ENCODE measurements at regions not wholly inside any gene's neighbourhood (a gene's known extent, or its start where the extent isn't known, plus 50 kb on each side); places are given as distances from the start of the nearest gene placed in this dataset.

- Histone ChIP-seq H3K27ac (no peak overlapping the region), H3K4me3 (no peak overlapping the region), H3K9me3 (no peaks in the 10 kb centered on the region), H3K27me3 (no peaks in the 10 kb centered on the region), H3K36me3 (no peaks in the 10 kb centered on the region), H3K4me1 (no peaks in the 10 kb centered on the region)
- intact Hi-C loops (cut with DNase I), result no loop called here
- TF ChIP-seq CTCF (IDR thresholded peaks at IDR 0.05), result no peak
- no peak for DNase-seq (ENCODE audit: low spot score in 2 of 2)
Observed at GRCh38 chr6:119506631-119507174, 157.1 kb upstream of the MAN1A1 start.

- Histone ChIP-seq H3K4me1 (no peaks in the 10 kb centered on the region), H3K9me3 (no peaks in the 10 kb centered on the region), H3K36me3 (no peaks in the 10 kb centered on the region), H3K27ac (no peak overlapping the region), H3K4me3 (no peak overlapping the region), H3K27me3 (no peaks in the 10 kb centered on the region)
- DNase-seq (ENCODE audit: low spot score in 2 of 2), result no peak
- TF ChIP-seq CTCF (IDR thresholded peaks at IDR 0.05), result no peak
- intact Hi-C loops (cut with DNase I), result no loop called here
Observed at GRCh38 chr6:119501798-119502483, 152.4 kb upstream of the MAN1A1 start.

DNA sequence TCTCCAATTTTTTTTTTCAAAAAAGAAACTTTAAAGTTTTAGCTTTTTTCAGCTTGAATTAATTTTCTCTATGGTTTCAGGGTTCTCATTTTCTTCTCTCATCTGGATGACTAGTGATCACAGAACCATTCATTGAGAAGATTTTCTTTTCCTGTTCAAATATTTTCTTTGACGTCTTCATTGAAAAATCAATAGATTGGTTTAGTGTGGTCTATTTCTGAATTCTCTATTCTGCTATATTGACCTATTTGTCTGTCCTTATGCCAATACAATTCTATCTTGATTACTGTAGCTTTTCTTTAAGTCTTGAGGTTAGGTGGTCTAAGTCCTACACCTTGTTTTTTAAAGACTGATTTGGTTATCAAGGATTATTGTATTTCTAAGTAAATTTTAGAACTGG lies 150.2 kb upstream of the MAN1A1 start:
- Histone ChIP-seq H3K4me3 (no peak overlapping the region), H3K27ac (no peak overlapping the region), H3K36me3 (no peaks in the 10 kb centered on the region), H3K4me1 (no peaks in the 10 kb centered on the region), H3K27me3 (no peaks in the 10 kb centered on the region), H3K9me3 (no peaks in the 10 kb centered on the region)
- DNase-seq (ENCODE audit: low spot score in 2 of 2), result no peak
- no peak for TF ChIP-seq CTCF (IDR thresholded peaks at IDR 0.05)
- intact Hi-C loops (cut with DNase I), result no loop called here

- H3K27ac ChIP-seq, result no peak overlapping the region
- H3K4me1 ChIP-seq, result no peaks in the 10 kb centered on the region
- no peak for DNase-seq (ENCODE audit: low spot score in 2 of 2)
- intact Hi-C loops (cut with DNase I), result no loop called here
- no peak for TF ChIP-seq CTCF (IDR thresholded peaks at IDR 0.05)
- H3K9me3 ChIP-seq, result no peaks in the 10 kb centered on the region
- no peak overlapping the region for H3K4me3 ChIP-seq
- no peaks in the 10 kb centered on the region for H3K27me3 ChIP-seq
- H3K36me3 ChIP-seq, result no peaks in the 10 kb centered on the region
Observed at GRCh38 chr6:119497988-119498727, 148.6 kb upstream of the MAN1A1 start.

DNA sequence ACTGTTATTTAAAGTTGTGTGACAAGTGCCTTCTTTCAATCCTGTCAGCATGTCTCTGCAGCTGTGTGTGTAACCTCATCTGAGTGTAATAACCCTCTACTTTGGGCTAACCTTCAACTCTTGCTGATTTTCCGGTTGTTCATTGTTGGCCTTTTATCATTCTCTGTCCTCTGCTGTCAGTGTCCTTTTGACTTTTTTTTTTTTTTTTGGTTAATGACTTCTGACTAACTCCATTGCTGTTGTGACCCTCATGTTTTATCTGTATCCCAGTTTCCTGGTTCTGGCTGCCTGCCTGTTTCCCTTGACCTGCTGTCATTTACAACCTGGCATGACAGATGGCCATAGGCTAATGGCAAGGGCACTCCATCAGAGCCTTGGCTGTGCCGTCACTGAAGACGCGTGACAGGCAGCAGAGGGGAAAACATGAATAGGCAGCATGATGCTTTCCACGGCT lies 145.7 kb upstream of the MAN1A1 start:
- no peaks in the 10 kb centered on the region for H3K27me3 ChIP-seq
- peaks cover 0 to 5% of the 10 kb centered on the region in 2 donors for H3K9me3 ChIP-seq
- no peak overlapping the region for H3K27ac ChIP-seq
- no peak overlapping the region for H3K4me3 ChIP-seq
- DNase-seq (ENCODE audit: low spot score in 2 of 2), result no peak
- no peaks in the 10 kb centered on the region for H3K36me3 ChIP-seq
- TF ChIP-seq CTCF (IDR thresholded peaks at IDR 0.05), result no peak
- intact Hi-C loops (cut with DNase I), result no loop called here
- no peaks in the 10 kb centered on the region for H3K4me1 ChIP-seq

Data from ascending aorta (tissue), 2 donors.